ENCODE measurements at regions not wholly inside any gene's neighbourhood (a gene's known extent, or its start where the extent isn't known, plus 50 kb on each side); places are given as distances from the start of the nearest gene placed in this dataset.

DNA sequence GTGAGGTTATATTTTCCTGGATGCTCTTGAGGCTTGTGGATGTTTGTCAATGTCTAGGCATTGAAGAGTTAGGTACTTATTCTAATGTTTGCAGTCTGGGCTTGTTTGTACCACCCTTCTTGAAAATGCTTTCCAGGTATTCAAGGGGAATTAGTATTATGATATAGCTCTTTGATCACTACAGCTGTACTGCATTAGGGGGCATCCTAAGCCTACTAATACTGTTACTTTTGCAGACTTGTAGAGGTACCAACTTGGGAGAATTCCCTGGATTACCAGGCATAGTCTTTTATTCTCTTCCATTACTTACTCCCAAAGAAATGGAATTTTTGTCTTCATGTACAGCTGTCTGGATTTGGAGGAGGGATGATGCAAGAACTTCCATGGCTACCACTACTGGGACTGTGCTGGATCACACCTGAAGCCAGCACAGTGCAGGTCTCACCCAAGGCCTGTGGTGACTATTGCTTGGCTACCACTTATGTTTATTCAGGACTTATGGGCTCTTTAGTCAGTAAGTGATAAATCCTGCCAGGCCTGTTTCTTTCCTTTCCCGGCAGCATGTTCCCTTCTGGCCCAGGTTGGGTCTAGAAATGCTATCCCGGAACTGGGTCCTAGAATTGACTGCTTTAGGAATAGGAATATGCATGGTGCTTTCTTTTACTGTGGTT, 402.9 kb downstream of the IL20RB start:
- Histone ChIP-seq H3K27me3 (no peaks in the 10 kb centered on the region), H3K36me3 (no peaks in the 10 kb centered on the region), H3K9me3 (peaks cover 0 to 18% (median 7%) of the 10 kb centered on the region in 4 donors), H3K4me3 (no peak overlapping the region), H3K4me1 (no peaks in the 10 kb centered on the region), H3K27ac (no peak overlapping the region)
- ATAC-seq (ENCODE audit: low FRiP score in 2 of 2) (no peak), DNase-seq (no peak)
- no peak for TF ChIP-seq POLR2AphosphoS5 (IDR thresholded peaks at IDR 0.05)
- no peak for TF ChIP-seq EP300 (IDR thresholded peaks at IDR 0.05)
- TF ChIP-seq POLR2A (IDR thresholded peaks at IDR 0.05): no peak
- TF ChIP-seq, protein P1, sequence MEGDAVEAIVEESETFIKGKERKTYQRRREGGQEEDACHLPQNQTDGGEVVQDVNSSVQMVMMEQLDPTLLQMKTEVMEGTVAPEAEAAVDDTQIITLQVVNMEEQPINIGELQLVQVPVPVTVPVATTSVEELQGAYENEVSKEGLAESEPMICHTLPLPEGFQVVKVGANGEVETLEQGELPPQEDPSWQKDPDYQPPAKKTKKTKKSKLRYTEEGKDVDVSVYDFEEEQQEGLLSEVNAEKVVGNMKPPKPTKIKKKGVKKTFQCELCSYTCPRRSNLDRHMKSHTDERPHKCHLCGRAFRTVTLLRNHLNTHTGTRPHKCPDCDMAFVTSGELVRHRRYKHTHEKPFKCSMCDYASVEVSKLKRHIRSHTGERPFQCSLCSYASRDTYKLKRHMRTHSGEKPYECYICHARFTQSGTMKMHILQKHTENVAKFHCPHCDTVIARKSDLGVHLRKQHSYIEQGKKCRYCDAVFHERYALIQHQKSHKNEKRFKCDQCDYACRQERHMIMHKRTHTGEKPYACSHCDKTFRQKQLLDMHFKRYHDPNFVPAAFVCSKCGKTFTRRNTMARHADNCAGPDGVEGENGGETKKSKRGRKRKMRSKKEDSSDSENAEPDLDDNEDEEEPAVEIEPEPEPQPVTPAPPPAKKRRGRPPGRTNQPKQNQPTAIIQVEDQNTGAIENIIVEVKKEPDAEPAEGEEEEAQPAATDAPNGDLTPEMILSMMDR (IDR thresholded peaks at IDR 0.05): no peak
- 91 to 100% methylated on average over 2 of the region's 2 CpGs for WGBS, 2 donors

DNA sequence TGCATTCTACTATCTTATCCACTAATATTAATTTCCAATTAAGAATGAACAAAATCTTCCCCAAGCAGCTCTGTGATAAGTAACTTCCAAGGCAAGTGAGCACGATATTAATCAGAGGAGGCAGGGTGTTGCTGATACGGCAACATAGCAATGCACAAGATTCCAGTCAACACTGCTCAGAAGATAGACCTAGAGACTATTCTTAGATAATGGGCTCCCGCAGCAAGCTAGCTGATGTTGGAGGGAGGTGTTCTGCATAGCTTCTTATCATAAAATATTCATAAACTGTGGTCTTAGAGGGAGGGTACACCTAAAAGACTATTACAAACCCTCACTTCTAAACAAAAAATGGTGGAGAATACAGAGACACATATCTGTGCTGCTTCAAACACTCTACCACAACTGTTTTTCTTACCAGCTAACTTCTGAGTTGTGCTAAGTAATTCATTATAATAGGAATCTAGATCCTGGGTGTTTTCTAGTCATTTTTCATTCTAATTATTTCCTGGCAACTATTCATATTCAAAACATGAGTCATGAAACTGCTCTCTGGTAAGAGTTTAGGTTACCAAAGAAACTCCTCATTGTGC, 382.0 kb upstream of the SOX14 start:
- Histone ChIP-seq H3K4me1 (no peaks in the 10 kb centered on the region), H3K9me3 (peaks cover 0 to 4% (median 0%) of the 10 kb centered on the region in 4 donors), H3K27me3 (no peaks in the 10 kb centered on the region), H3K4me3 (no peak overlapping the region), H3K27ac (no peak overlapping the region), H3K36me3 (no peaks in the 10 kb centered on the region)
- WGBS, 2 donors: 85% methylated on average over 3 of the region's 3 CpGs
- ATAC-seq (ENCODE audit: low FRiP score in 2 of 2): no peak
- TF ChIP-seq EP300 (IDR thresholded peaks at IDR 0.05) (no peak), POLR2AphosphoS5 (IDR thresholded peaks at IDR 0.05) (no peak), POLR2A (IDR thresholded peaks at IDR 0.05) (no peak)
- TF ChIP-seq, protein P1 (IDR thresholded peaks at IDR 0.05): no peak
- DNase-seq: no peak

DNA sequence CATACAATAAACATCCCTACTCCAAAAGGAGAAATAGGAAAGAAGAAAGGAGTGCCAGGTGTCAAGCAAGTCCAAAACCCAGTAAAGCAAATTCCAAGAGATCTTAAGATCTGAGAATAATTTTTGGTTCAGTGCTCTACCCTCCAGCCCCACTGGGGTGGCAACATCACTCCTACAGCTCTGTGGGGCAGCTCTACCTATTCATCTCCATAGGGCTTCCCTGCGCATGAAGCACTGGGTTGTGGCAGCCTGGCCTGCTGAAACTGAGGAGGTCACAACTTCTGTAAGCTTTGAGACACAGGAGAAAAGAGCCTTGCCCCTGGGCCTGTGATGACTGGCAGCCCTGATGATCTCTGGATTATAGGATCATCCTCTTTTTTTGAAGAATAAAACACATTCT, 378.2 kb upstream of the SOX14 start:
- TF ChIP-seq POLR2AphosphoS5 (IDR thresholded peaks at IDR 0.05): no peak
- TF ChIP-seq POLR2A (IDR thresholded peaks at IDR 0.05): no peak
- TF ChIP-seq EP300 (IDR thresholded peaks at IDR 0.05): no peak
- no peak for DNase-seq
- 75 to 100% methylated on average over 1 of the region's 1 CpG for WGBS, 2 donors
- H3K27me3 ChIP-seq: no peaks in the 10 kb centered on the region
- H3K9me3 ChIP-seq: no peaks in the 10 kb centered on the region
- no peaks in the 10 kb centered on the region for H3K4me1 ChIP-seq
- no peaks in the 10 kb centered on the region for H3K36me3 ChIP-seq
- no peak overlapping the region for H3K27ac ChIP-seq
- no peak for ATAC-seq (ENCODE audit: low FRiP score in 2 of 2)
- no peak overlapping the region for H3K4me3 ChIP-seq

DNA sequence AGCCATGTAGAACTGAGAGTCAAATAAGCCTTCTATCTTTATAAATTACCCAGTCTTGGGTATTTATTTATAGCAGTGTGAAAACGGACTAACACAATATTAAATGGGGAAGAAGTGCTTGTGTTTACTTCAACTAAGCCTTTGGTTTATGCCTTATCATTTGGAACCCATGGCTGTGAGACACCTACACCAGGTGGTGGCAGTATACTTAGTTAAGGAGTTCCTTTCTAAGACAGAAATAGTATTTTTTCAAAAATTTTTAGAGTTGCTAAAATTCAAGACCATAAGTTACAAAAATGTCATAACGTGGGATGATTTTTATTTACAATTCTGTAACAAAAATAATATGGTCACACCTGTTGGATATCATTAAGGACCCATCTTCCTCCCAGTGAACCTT, 354.5 kb upstream of the SOX14 start:
- 26 to 39% methylated on average over 2 of the region's 2 CpGs for WGBS, 2 donors
- DNase-seq: no peak

DNA sequence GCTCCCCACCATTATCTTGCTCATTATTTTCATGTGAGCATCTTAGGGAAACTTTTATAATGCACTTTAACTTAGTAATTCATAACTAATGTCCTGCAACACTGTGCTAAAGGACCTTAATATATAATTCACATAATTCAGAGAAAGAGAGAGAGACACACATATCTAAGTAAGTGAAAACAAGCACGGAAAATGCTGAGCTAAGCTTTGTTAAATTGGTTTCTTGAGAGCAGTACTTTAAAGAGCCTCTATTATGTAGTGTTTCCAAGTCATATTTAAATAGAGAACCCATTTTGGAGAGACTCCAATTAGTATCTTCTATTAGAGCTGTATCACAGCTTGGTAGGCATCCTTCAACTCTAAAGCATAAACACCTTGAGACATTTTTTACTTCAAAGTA, 354.1 kb upstream of the SOX14 start:
- WGBS, 2 donors: 49 to 50% methylated on average over 1 of the region's 1 CpG

More for the DNA sequence above, 354.5 kb upstream of the SOX14 start:
- Histone ChIP-seq H3K9me3 (no peaks in the 10 kb centered on the region), H3K36me3 (no peaks in the 10 kb centered on the region), H3K27me3 (no peaks in the 10 kb centered on the region), H3K4me1 (no peaks in the 10 kb centered on the region), H3K27ac (no peak overlapping the region), H3K4me3 (no peak overlapping the region)
- no peak for TF ChIP-seq EP300 (IDR thresholded peaks at IDR 0.05)
- TF ChIP-seq POLR2AphosphoS5 (IDR thresholded peaks at IDR 0.05): no peak
- TF ChIP-seq, protein P1 (IDR thresholded peaks at IDR 0.05): no peak
- no peak for TF ChIP-seq POLR2A (IDR thresholded peaks at IDR 0.05)
- no peak for ATAC-seq (ENCODE audit: low FRiP score in 2 of 2)

More for the DNA sequence above, 354.1 kb upstream of the SOX14 start:
- DNase-seq (no peak), ATAC-seq (ENCODE audit: low FRiP score in 2 of 2) (no peak)
- no peak for TF ChIP-seq POLR2AphosphoS5 (IDR thresholded peaks at IDR 0.05)
- TF ChIP-seq POLR2A (IDR thresholded peaks at IDR 0.05): no peak
- TF ChIP-seq, protein P1 (IDR thresholded peaks at IDR 0.05): no peak
- no peak for TF ChIP-seq EP300 (IDR thresholded peaks at IDR 0.05)
- Histone ChIP-seq H3K27ac (no peak overlapping the region), H3K36me3 (no peaks in the 10 kb centered on the region), H3K27me3 (no peaks in the 10 kb centered on the region), H3K9me3 (no peaks in the 10 kb centered on the region), H3K4me1 (no peaks in the 10 kb centered on the region), H3K4me3 (no peak overlapping the region)

All from upper lobe of left lung (tissue), 6 donors.